HG03095 (cell line): ENCODE measurements at regions not wholly inside any gene's neighbourhood (a gene's known extent, or its start where the extent isn't known, plus 50 kb on each side); places are given as distances from the start of the nearest gene placed in this dataset.
"Not testable (repeated sequence)": the region's sequence is repeated elsewhere in the genome, so short reads cannot be mapped to it uniquely, and the experiment has no call there.

Source experiments
- ATAC-seq: cut with Tn5 transposase; IDR thresholded peaks from one replicate; pipeline ENCODE4 v1.9.1; 2021; ENCODE audit warnings: moderate library complexity; ENCODE audit not compliant: unreplicated experiment

GRCh38 chr1:94675373-94675772 lies 133.8 kb upstream of the F3 start:
- ATAC-seq = no peak

- no peak for ATAC-seq
Measured at GRCh38 chr1:94674876-94675275, 133.3 kb upstream of the F3 start.

- no peak for ATAC-seq
Measured at GRCh38 chr1:94672934-94673333, 131.4 kb upstream of the F3 start.

- no peak for ATAC-seq
Measured at GRCh38 chr1:94672001-94672400, 130.4 kb upstream of the F3 start.

GRCh38 chr1:94670273-94670672 lies 128.7 kb upstream of the F3 start:
- ATAC-seq = no peak

- ATAC-seq = no peak
Measured at GRCh38 chr1:94669198-94669597, 127.6 kb upstream of the F3 start.

- ATAC-seq = no peak
Measured at GRCh38 chr1:94668528-94668927, 127.0 kb upstream of the F3 start.

GRCh38 chr1:94667818-94668217 lies 126.3 kb upstream of the F3 start:
- no peak for ATAC-seq

- ATAC-seq = no peak
Measured at GRCh38 chr1:94666797-94667196, 125.2 kb upstream of the F3 start.

GRCh38 chr1:94661431-94661932 lies 119.9 kb upstream of the F3 start:
- no peak for ATAC-seq

GRCh38 chr1:94660994-94661393 lies 119.4 kb upstream of the F3 start:
- no peak for ATAC-seq

- ATAC-seq = no peak
Measured at GRCh38 chr1:94660258-94660657, 118.7 kb upstream of the F3 start.

- ATAC-seq = not testable (repeated sequence)
Measured at GRCh38 chr1:94659202-94659601, 117.6 kb upstream of the F3 start.

GRCh38 chr1:94658221-94658620 lies 116.7 kb upstream of the F3 start:
- ATAC-seq = no peak

GRCh38 chr1:94657776-94658175 lies 116.2 kb upstream of the F3 start:
- not testable (repeated sequence) for ATAC-seq

- no peak for ATAC-seq
Measured at GRCh38 chr1:94656967-94657366, 115.4 kb upstream of the F3 start.

GRCh38 chr1:94654919-94655318 lies 113.4 kb upstream of the F3 start:
- no peak for ATAC-seq

GRCh38 chr1:94654459-94654858 lies 112.9 kb upstream of the F3 start:
- no peak for ATAC-seq

- ATAC-seq = no peak
Measured at GRCh38 chr1:94654031-94654430, 112.5 kb upstream of the F3 start.

- no peak for ATAC-seq
Measured at GRCh38 chr1:94653454-94653853, 111.9 kb upstream of the F3 start.

- ATAC-seq = no peak
Measured at GRCh38 chr1:94651076-94651475, 109.5 kb upstream of the F3 start.

- no peak for ATAC-seq
Measured at GRCh38 chr1:94650301-94650700, 108.7 kb upstream of the F3 start.

GRCh38 chr1:94648225-94649007 lies 106.9 kb upstream of the F3 start:
- no peak for ATAC-seq
